ENCODE measurements at regions not wholly inside any gene's neighbourhood (a gene's known extent, or its start where the extent isn't known, plus 50 kb on each side); places are given as distances from the start of the nearest gene placed in this dataset.

- no peak for DNase-seq
Observed at GRCh38 chr7:26560526-26561256, 269.0 kb downstream of the SNX10 start.

GRCh38 chr7:26562841-26563240 is 271.2 kb downstream of the SNX10 start:
- no peak for DNase-seq

GRCh38 chr7:26563406-26563805 is 271.7 kb downstream of the SNX10 start:
- no peak for DNase-seq

GRCh38 chr7:26567266-26567665 is 275.6 kb downstream of the SNX10 start:
- no peak for DNase-seq

GRCh38 chr7:26574476-26574875 is 282.8 kb downstream of the SNX10 start:
- no peak for DNase-seq

- DNase-seq = no peak
Observed at GRCh38 chr7:26580064-26580591, 284.3 kb downstream of the SKAP2 start.

GRCh38 chr7:26580711-26581110 is 283.7 kb downstream of the SKAP2 start:
- DNase-seq = no peak

- peak; percentile 96 for DNase-seq
Observed at GRCh38 chr7:26583094-26583648, 281.2 kb downstream of the SKAP2 start.

GRCh38 chr7:26584326-26584725 is 280.1 kb downstream of the SKAP2 start:
- no peak for DNase-seq

- DNase-seq = no peak
Observed at GRCh38 chr7:26584987-26585665, 279.3 kb downstream of the SKAP2 start.

GRCh38 chr7:26587536-26587935 is 276.9 kb downstream of the SKAP2 start:
- no peak for DNase-seq

- peak; percentile 6 for DNase-seq
Observed at GRCh38 chr7:26588511-26588910, 275.9 kb downstream of the SKAP2 start.

GRCh38 chr7:26590709-26591108 is 273.7 kb downstream of the SKAP2 start:
- DNase-seq = no peak

- no peak for DNase-seq
Observed at GRCh38 chr7:26592011-26592410, 272.4 kb downstream of the SKAP2 start.

- no peak for DNase-seq
Observed at GRCh38 chr7:26593393-26593792, 271.0 kb downstream of the SKAP2 start.

- no peak for DNase-seq
Observed at GRCh38 chr7:26593896-26594295, 270.5 kb downstream of the SKAP2 start.

- no peak for DNase-seq
Observed at GRCh38 chr7:26594553-26594952, 269.8 kb downstream of the SKAP2 start.

GRCh38 chr7:26598867-26599266 is 265.5 kb downstream of the SKAP2 start:
- no peak for DNase-seq

GRCh38 chr7:26599982-26600381 is 264.4 kb downstream of the SKAP2 start:
- no peak for DNase-seq

- no peak for DNase-seq
Observed at GRCh38 chr7:26600411-26600810, 264.0 kb downstream of the SKAP2 start.

- DNase-seq = peak; percentile 60
Observed at GRCh38 chr7:26603631-26604030, 260.8 kb downstream of the SKAP2 start.

GRCh38 chr7:26608402-26608801 is 256.0 kb downstream of the SKAP2 start:
- no peak for DNase-seq

- DNase-seq = no peak
Observed at GRCh38 chr7:26609082-26609481, 255.3 kb downstream of the SKAP2 start.

- DNase-seq = no peak
Observed at GRCh38 chr7:26609532-26609931, 254.9 kb downstream of the SKAP2 start.

All from NCI-H2029 (cell line).